MM.1S (cell line): ENCODE measurements at regions not wholly inside any gene's neighbourhood (a gene's known extent, or its start where the extent isn't known, plus 50 kb on each side); places are given as distances from the start of the nearest gene placed in this dataset.

ENCODE experiments used
- DNase-seq: peaks from one replicate; pipeline ENCODE4 v3.0.0-alpha.2; 2015
- H2AFZ ChIP-seq: fragments of 300-600 bp; sonication (generic); 2 replicates; pipeline ENCODE4 v1.6.0; 2016; ENCODE audit warnings: antibody characterized with exemption, low read length
- H3F3A ChIP-seq: fragments of 300-600 bp; sonication (generic); 2 replicates; pipeline ENCODE4 v1.6.1; 2016; ENCODE audit warnings: mild to moderate bottlenecking, antibody characterized with exemption, low read length, moderate library complexity, mixed read lengths; ENCODE audit not compliant: insufficient read depth
- H3K27ac ChIP-seq: fragments of 300-600 bp; sonication (generic); 2 replicates; pipeline ENCODE4 v1.5.1; 2016; ENCODE audit warnings: mild to moderate bottlenecking, low read length
- H3K27me3 ChIP-seq: fragments of 300-600 bp; sonication (generic); replicated peaks from 2 replicates; pipeline ENCODE4 v1.6.0; 2016; ENCODE audit warnings: low read length; ENCODE audit not compliant: insufficient read depth
- H3K36me3 ChIP-seq: fragments of 300-600 bp; sonication (generic); replicated peaks from 2 replicates; pipeline ENCODE4 v1.6.1; 2016; ENCODE audit warnings: mild to moderate bottlenecking, low read length, mixed read lengths; ENCODE audit not compliant: insufficient read depth
- H3K4me1 ChIP-seq: fragments of 300-600 bp; sonication (generic); 2 replicates; pipeline ENCODE4 v1.6.1; 2016; ENCODE audit warnings: low read length, mixed read lengths
- H3K4me2 ChIP-seq: fragments of 300-600 bp; sonication (generic); 2 replicates; pipeline ENCODE4 v1.6.0; 2016; ENCODE audit warnings: low read depth, low read length
- H3K4me3 ChIP-seq: fragments of 300-600 bp; sonication (generic); 2 replicates; pipeline ENCODE4 v1.5.1; 2016; ENCODE audit warnings: low read length, mixed read lengths
- H3K79me2 ChIP-seq: fragments of 300-600 bp; sonication (generic); 2 replicates; pipeline ENCODE4 v1.6.1; 2016; ENCODE audit warnings: mixed run types, low read length, mixed read lengths
- H3K9ac ChIP-seq: fragments of 300-600 bp; sonication (generic); 2 replicates; pipeline ENCODE4 v1.6.1; 2016; ENCODE audit warnings: low read length, mixed read lengths
- H3K9me2 ChIP-seq: fragments of 300-600 bp; sonication (generic); replicated peaks from 2 replicates; pipeline ENCODE4 v1.6.1; 2016; ENCODE audit warnings: mild to moderate bottlenecking, low read length, mixed read lengths; ENCODE audit not compliant: insufficient read depth
- H3K9me3 ChIP-seq: fragments of 300-600 bp; sonication (generic); replicated peaks from 2 replicates; pipeline ENCODE4 v1.6.1; 2016; ENCODE audit warnings: mild to moderate bottlenecking, low read length, mixed read lengths; ENCODE audit not compliant: insufficient read depth
- H4K20me1 ChIP-seq: fragments of 300-600 bp; sonication (generic); 2 replicates; pipeline ENCODE4 v1.6.1; 2016; ENCODE audit warnings: mild to moderate bottlenecking, low read length, moderate library complexity, mixed read lengths; ENCODE audit not compliant: insufficient read depth
- EZH2 ChIP-seq: fragments of 300-600 bp; sonication (generic); optimal IDR thresholded peaks from 2 replicates; pipeline ENCODE3; 2017; ENCODE audit warnings: low read depth, mild to moderate bottlenecking, antibody characterized with exemption, low read length, mixed read lengths
- EZH2phosphoT487 ChIP-seq: fragments of 300-600 bp; sonication (generic); IDR thresholded peaks from 2 replicates; pipeline ENCODE4 v1.6.1; 2018; ENCODE audit warnings: antibody characterized with exemption, low read length
- TF ChIP-seq, protein P1 (sequence below): fragments of 300-600 bp; sonication (generic); IDR thresholded peaks from 2 replicates; pipeline ENCODE4 v1.5.1; 2016; ENCODE audit warnings: antibody characterized with exemption, low read length, mixed read lengths

DNA sequence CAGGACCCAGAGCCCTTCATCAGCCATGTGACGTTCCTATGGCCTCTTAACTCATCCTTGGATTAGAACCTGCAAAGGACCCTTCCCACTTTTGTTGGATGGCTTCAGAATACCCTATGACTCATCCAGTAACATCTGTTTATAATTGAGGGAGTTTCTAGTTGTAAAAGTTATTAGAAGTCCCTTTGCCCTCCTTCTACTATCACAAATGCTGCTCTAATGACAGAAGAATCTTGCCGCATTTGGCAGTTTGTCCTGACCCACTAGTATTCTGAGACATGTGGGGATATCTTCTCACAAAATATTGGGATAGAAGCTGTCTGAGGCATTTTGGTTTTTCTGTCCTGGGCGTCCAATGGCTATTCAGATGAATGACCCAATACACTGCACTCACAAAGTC lies 251.8 kb upstream of the TMEM72 start:
- H2AFZ ChIP-seq: no peak overlapping the region
- H3K4me2 ChIP-seq: no peak overlapping the region
- no peak overlapping the region for H3K9ac ChIP-seq
- H4K20me1 ChIP-seq: no peaks in the 10 kb centered on the region
- H3K4me1 ChIP-seq: no peaks in the 10 kb centered on the region
- H3K27ac ChIP-seq: no peak overlapping the region
- TF ChIP-seq, protein P1, sequence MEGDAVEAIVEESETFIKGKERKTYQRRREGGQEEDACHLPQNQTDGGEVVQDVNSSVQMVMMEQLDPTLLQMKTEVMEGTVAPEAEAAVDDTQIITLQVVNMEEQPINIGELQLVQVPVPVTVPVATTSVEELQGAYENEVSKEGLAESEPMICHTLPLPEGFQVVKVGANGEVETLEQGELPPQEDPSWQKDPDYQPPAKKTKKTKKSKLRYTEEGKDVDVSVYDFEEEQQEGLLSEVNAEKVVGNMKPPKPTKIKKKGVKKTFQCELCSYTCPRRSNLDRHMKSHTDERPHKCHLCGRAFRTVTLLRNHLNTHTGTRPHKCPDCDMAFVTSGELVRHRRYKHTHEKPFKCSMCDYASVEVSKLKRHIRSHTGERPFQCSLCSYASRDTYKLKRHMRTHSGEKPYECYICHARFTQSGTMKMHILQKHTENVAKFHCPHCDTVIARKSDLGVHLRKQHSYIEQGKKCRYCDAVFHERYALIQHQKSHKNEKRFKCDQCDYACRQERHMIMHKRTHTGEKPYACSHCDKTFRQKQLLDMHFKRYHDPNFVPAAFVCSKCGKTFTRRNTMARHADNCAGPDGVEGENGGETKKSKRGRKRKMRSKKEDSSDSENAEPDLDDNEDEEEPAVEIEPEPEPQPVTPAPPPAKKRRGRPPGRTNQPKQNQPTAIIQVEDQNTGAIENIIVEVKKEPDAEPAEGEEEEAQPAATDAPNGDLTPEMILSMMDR: no peak
- no peak for TF ChIP-seq EZH2phosphoT487
- TF ChIP-seq EZH2: no peak
- DNase-seq: no peak
- H3K27me3 ChIP-seq: no peaks in the 10 kb centered on the region
- H3K36me3 ChIP-seq: no peaks in the 10 kb centered on the region
- no peak overlapping the region for H3K4me3 ChIP-seq
- no peaks in the 10 kb centered on the region for H3K9me2 ChIP-seq
- H3K9me3 ChIP-seq: no peaks in the 10 kb centered on the region; the same call in 1 of the 2 replicates
- no peaks in the 10 kb centered on the region for H3K79me2 ChIP-seq
- H3F3A ChIP-seq: no peaks in the 10 kb centered on the region

DNA sequence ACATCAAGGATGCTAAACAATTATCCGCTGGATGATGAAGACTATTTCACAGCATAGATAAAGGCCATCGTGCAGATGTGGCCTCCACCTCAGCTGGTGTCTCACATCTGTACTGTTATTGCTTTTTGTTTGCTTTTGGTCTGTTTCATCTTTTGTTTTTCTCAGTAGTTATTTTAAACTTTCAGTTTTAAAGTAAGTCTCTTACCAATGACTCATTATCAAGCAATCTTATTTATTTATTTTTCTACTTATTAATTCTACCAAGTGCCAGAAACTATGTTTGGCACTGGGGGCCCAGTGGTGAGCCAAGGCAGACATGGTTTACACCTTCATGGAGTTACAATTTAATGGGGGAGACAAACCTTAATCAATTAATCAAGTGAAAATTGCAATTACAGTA lies 250.9 kb upstream of the TMEM72 start:
- no peak overlapping the region for H3K27ac ChIP-seq
- no peaks in the 10 kb centered on the region for H3K79me2 ChIP-seq
- H3K4me1 ChIP-seq: no peaks in the 10 kb centered on the region
- H3F3A ChIP-seq: no peaks in the 10 kb centered on the region
- H3K9ac ChIP-seq: no peak overlapping the region
- H3K27me3 ChIP-seq: no peaks in the 10 kb centered on the region
- no peak overlapping the region for H3K4me3 ChIP-seq
- H3K4me2 ChIP-seq: no peak overlapping the region
- H3K36me3 ChIP-seq: no peaks in the 10 kb centered on the region
- no peak for TF ChIP-seq EZH2phosphoT487
- TF ChIP-seq, protein P1: no peak
- H2AFZ ChIP-seq: no peak overlapping the region
- no peaks in the 10 kb centered on the region for H3K9me2 ChIP-seq
- DNase-seq: no peak
- no peaks in the 10 kb centered on the region for H4K20me1 ChIP-seq
- H3K9me3 ChIP-seq: no peaks in the 10 kb centered on the region; the same call in 1 of the 2 replicates

DNA sequence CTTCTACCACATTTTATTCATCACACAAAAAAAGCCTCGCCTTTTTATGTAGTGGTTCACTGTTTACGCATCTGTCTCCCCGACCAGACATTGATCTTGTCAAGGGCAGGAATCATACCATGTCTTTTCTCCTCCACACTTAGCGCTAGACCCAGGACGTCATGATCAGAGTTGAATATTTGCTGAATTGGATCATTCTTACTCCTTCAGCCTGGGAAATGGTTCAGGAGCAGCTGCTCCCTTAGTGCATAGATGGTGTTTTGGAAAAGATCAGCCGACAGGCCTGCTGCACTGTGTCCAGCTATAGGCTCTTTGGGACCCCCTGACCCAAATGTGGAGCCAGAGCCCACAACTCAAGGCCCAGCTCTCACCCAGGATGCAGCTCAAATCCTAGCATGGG lies 249.1 kb upstream of the TMEM72 start:
- H3F3A ChIP-seq: no peaks in the 10 kb centered on the region
- H3K36me3 ChIP-seq: no peaks in the 10 kb centered on the region
- H3K4me1 ChIP-seq: no peaks in the 10 kb centered on the region
- no peak overlapping the region for H3K4me2 ChIP-seq
- H3K27ac ChIP-seq: no peak overlapping the region
- H3K9ac ChIP-seq: no peak overlapping the region
- no peak overlapping the region for H3K4me3 ChIP-seq
- DNase-seq: no peak
- H2AFZ ChIP-seq: no peak overlapping the region
- no peaks in the 10 kb centered on the region for H3K9me2 ChIP-seq
- TF ChIP-seq, protein P1: no peak
- TF ChIP-seq EZH2 (no peak), EZH2phosphoT487 (no peak)
- H4K20me1 ChIP-seq: no peaks in the 10 kb centered on the region
- H3K79me2 ChIP-seq: no peaks in the 10 kb centered on the region
- no peaks in the 10 kb centered on the region for H3K27me3 ChIP-seq
- H3K9me3 ChIP-seq: no peaks in the 10 kb centered on the region

DNA sequence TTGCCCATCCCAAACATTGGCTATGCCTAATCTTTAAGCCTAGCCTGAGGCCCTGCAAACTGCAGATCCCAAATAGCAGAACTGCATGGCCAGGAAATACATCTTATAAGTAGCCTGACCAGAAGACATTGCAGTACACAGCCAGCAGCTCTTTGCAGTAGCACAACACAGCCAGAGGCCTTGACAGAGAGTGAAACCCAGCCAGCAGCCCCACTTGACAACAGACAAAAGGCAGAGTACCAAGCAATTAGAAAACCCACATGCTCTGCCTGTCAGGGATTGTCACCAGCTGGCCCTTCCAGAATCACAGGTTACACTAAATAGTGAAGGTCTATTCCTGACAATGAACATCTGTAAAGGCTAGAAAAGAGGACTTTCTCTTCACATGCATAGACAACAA lies 242.8 kb upstream of the TMEM72 start:
- no peak overlapping the region for H3K9ac ChIP-seq
- no peaks in the 10 kb centered on the region for H3F3A ChIP-seq
- H3K4me1 ChIP-seq: 0 out of 2 replicates have a peak, but pooled peaks cover 5% of the 10 kb centered on the region
- no peak overlapping the region for H2AFZ ChIP-seq
- peak; percentile 43 for DNase-seq
- no peaks in the 10 kb centered on the region for H3K79me2 ChIP-seq
- no peaks in the 10 kb centered on the region for H3K9me3 ChIP-seq
- no peaks in the 10 kb centered on the region for H4K20me1 ChIP-seq
- no peaks in the 10 kb centered on the region for H3K9me2 ChIP-seq
- no peaks in the 10 kb centered on the region for H3K36me3 ChIP-seq
- H3K27me3 ChIP-seq: no peaks in the 10 kb centered on the region
- TF ChIP-seq EZH2phosphoT487: no peak
- no peak for TF ChIP-seq EZH2
- TF ChIP-seq, protein P1: no peak
- H3K4me3 ChIP-seq: no peak overlapping the region
- no peak overlapping the region; the same call in 1 of the 2 replicates for H3K27ac ChIP-seq
- no peak overlapping the region for H3K4me2 ChIP-seq
